D721Med (cell line): ENCODE measurements at regions not wholly inside any gene's neighbourhood (a gene's known extent, or its start where the extent isn't known, plus 50 kb on each side); places are given as distances from the start of the nearest gene placed in this dataset.

Experiments used
- DNase-seq: peaks from one replicate; pipeline ENCODE4 v3.0.0; 2011; ENCODE audit warnings: low spot score; ENCODE audit not compliant: insufficient read length
- FAIRE-seq: peaks from 2 replicates; lab custom pipeline; 2011; peaks lifted over from hg19 to GRCh38; lab: Jason Lieb, UNC
- TF ChIP-seq, protein P1 (sequence below): IDR thresholded peaks from 2 replicates; pipeline ENCODE4 v1.5.1; 2012; ENCODE audit warnings: mild to moderate bottlenecking, control low read depth; ENCODE audit not compliant: insufficient read depth; ENCODE audit errors: missing control alignments

- FAIRE-seq, result no peak
- no peak for DNase-seq
- TF ChIP-seq, protein P1, sequence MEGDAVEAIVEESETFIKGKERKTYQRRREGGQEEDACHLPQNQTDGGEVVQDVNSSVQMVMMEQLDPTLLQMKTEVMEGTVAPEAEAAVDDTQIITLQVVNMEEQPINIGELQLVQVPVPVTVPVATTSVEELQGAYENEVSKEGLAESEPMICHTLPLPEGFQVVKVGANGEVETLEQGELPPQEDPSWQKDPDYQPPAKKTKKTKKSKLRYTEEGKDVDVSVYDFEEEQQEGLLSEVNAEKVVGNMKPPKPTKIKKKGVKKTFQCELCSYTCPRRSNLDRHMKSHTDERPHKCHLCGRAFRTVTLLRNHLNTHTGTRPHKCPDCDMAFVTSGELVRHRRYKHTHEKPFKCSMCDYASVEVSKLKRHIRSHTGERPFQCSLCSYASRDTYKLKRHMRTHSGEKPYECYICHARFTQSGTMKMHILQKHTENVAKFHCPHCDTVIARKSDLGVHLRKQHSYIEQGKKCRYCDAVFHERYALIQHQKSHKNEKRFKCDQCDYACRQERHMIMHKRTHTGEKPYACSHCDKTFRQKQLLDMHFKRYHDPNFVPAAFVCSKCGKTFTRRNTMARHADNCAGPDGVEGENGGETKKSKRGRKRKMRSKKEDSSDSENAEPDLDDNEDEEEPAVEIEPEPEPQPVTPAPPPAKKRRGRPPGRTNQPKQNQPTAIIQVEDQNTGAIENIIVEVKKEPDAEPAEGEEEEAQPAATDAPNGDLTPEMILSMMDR, result no peak
Measured at GRCh38 chr6:137357263-137357947, 136.8 kb downstream of the OLIG3 start.

GRCh38 chr6:137353842-137354397 lies 134.7 kb upstream of the IFNGR1 start:
- FAIRE-seq (no peak), DNase-seq (no peak)
- TF ChIP-seq, protein P1, result no peak

- TF ChIP-seq, protein P1, result no peak
- FAIRE-seq (no peak), DNase-seq (no peak)
Measured at GRCh38 chr6:137353346-137353745, 134.2 kb upstream of the IFNGR1 start.

- DNase-seq, result no peak
- FAIRE-seq, result no peak
- TF ChIP-seq, protein P1, result no peak
Measured at GRCh38 chr6:137352859-137353258, 133.7 kb upstream of the IFNGR1 start.

DNA sequence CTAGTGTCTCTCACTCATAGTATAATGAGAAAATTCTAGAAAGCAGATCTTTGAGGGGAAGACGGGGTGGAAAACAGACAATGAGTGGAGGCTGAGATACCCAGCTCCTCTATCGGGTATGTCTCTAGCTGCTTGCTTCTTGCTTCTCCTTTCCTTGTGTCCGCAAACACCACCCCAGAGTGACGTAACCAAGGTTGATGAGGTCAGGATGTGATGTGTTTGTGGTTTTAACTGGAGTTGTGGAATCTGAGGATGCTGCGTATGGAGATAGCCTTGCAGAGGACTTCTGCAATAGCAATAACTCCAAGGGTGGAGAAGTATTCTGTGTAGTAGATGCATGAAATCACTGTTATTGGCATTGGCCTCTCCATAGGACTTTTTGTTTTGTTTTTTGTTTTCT lies 132.7 kb upstream of the IFNGR1 start:
- FAIRE-seq (no peak), DNase-seq (no peak)
- TF ChIP-seq, protein P1, result no peak

DNA sequence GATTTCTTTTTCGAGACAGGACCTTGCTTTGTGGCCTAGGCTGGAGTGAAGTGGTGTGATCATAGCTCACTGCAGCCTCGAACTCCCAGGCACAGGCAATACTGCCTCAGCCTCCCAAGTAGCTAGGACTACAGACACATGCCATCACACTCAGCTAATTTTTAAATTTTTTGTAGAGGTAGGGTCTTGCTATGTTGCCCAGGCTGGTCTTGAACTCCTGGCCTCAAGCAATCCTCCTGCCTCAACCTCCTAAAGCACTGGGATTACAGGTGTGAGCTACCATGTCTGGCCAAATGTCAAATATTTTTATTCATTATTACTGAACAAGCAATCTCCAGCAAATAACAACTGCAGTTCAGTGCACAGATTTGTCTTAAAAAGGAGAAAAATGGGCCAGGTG lies 131.7 kb upstream of the IFNGR1 start:
- TF ChIP-seq, protein P1, result no peak
- FAIRE-seq, result no peak
- no peak for DNase-seq
